Esophagus squamous epithelium (tissue), 5 donors: ENCODE measurements at regions not wholly inside any gene's neighbourhood (a gene's known extent, or its start where the extent isn't known, plus 50 kb on each side); places are given as distances from the start of the nearest gene placed in this dataset.

ENCODE experiments used
- DNase-seq: peaks from one replicate; lab custom pipeline; 2025; lab: John Stamatoyannopoulos, UW
- H3K27ac ChIP-seq, 4 donors: fragments of 200-600 bp; sonication (generic); one replicate each; pipeline ENCODE4 v1.5.1; 2016 to 2019; ENCODE audit warnings: mild to moderate bottlenecking in 1 of 4
- H3K27me3 ChIP-seq, 4 donors: fragments of 200-600 bp; sonication (generic); 1 replicate in 3 of 4; 2 replicates in 1 of 4; pipeline versions ENCODE4 v1.5.1 to v1.6.0; 2017 to 2021; ENCODE audit warnings: antibody characterized with exemption in 1 of 4
- H3K36me3 ChIP-seq, 3 donors: fragments of 200-600 bp; sonication (generic); one replicate each; pipeline ENCODE4 v1.5.1; 2016 to 2019
- H3K4me1 ChIP-seq, 3 donors: fragments of 200-600 bp; sonication (generic); one replicate each; pipeline ENCODE4 v1.5.1; 2017 to 2019
- H3K4me3 ChIP-seq, 4 donors: fragments of 200-600 bp; sonication (generic); 1 replicate in 3 of 4; 2 replicates in 1 of 4; pipeline ENCODE4 v1.5.1; 2016 to 2019; ENCODE audit warnings: mild to moderate bottlenecking in 2 of 4, moderate library complexity in 1 of 4
- H3K9me3 ChIP-seq, 3 donors: fragments of 200-600 bp; sonication (generic); one replicate each; pipeline ENCODE4 v1.5.1; 2016 to 2019
- CTCF ChIP-seq, 6 experiments: fragments of 450-650 bp in 4 of 6; fragments of 200-600 bp in 2 of 6; sonication (generic) in 2 of 6; IDR thresholded peaks; one replicate each; pipeline ENCODE4 v1.5.1; 2016 to 2019; ENCODE audit warnings: antibody characterized with exemption in 6 of 6, mild to moderate bottlenecking in 4 of 6, moderate library complexity in 4 of 6
- POLR2A ChIP-seq, 4 donors: fragments of 450-650 bp; IDR thresholded peaks; one replicate each; pipeline ENCODE4 v1.6.1; 2017; ENCODE audit warnings: antibody characterized with exemption in 4 of 4, mild to moderate bottlenecking in 4 of 4, moderate library complexity in 3 of 4
- WGBS, 2 donors: methylation state at CpG; one replicate each; pipeline ENCODE4 v1.1.5; 2018; 5-methylcytosine and 5-hydroxymethylcytosine counted together
- intact Hi-C: fragments of 100-400 bp; cut with DNase I; formaldehyde crosslinking; loops from one replicate; pipeline ENCODE4 v1.15.0; 2022
- donor health status: DM: yes; HTN: yes; CAD: no.

- H3K4me1 ChIP-seq, result peaks cover 18 to 36% (median 22%) of the 10 kb centered on the region in 3 donors
- 0% methylated on average over 3 of the region's 29 CpGs; no CpG with 5 or more reads in 1 of the 2 donors for whole genome bisulfite sequencing, 2 donors
- TF ChIP-seq CTCF (IDR thresholded peaks at IDR 0.05), result no peak
- TF ChIP-seq POLR2A (IDR thresholded peaks at IDR 0.05), result no peak
- H3K36me3 ChIP-seq, result no peaks in the 10 kb centered on the region
- peak overlapping the region; percentile 95 to 98 (median 97) for H3K27ac ChIP-seq
- peak overlapping the region; percentile 48 to 69 (median 64) for H3K4me3 ChIP-seq
- no peaks in the 10 kb centered on the region for H3K27me3 ChIP-seq
- intact Hi-C loops, result no loop called here
- no peak for DNase-seq
- no peaks in the 10 kb centered on the region for H3K9me3 ChIP-seq
These were observed 205.0 kb upstream of the IER5L start for GRCh38 chr9:129383019-129383560.

- Histone ChIP-seq H3K9me3 (no peaks in the 10 kb centered on the region), H3K36me3 (no peaks in the 10 kb centered on the region), H3K4me3 (peak overlapping the region in 3 of 4 donors; percentile 63 to 69 (median 64)), H3K27ac (peak overlapping the region; percentile 95 to 98 (median 97)), H3K27me3 (no peaks in the 10 kb centered on the region), H3K4me1 (peaks cover 18 to 36% (median 22%) of the 10 kb centered on the region in 3 donors)
- DNase-seq, result no peak
- intact Hi-C loops, result no loop called here
- TF ChIP-seq CTCF (IDR thresholded peaks at IDR 0.05), result no peak
- TF ChIP-seq POLR2A (IDR thresholded peaks at IDR 0.05), result no peak
- 0 to 64% methylated on average over 2 to 5 of the region's 5 CpGs for WGBS, 2 donors
These were observed 204.4 kb upstream of the IER5L start for GRCh38 chr9:129382281-129383018.

- H3K27me3 ChIP-seq, result no peaks in the 10 kb centered on the region
- H3K36me3 ChIP-seq, result no peaks in the 10 kb centered on the region
- H3K27ac ChIP-seq, result no peak overlapping the region
- H3K9me3 ChIP-seq, result no peaks in the 10 kb centered on the region
- no peak overlapping the region for H3K4me3 ChIP-seq
- peaks cover 18 to 36% (median 22%) of the 10 kb centered on the region in 3 donors for H3K4me1 ChIP-seq
- WGBS, 2 donors, result 83 to 93% methylated on average over 7 to 10 of the region's 12 CpGs
- no peak for DNase-seq
- TF ChIP-seq CTCF (IDR thresholded peaks at IDR 0.05), result no peak
- TF ChIP-seq POLR2A (IDR thresholded peaks at IDR 0.05), result no peak
- intact Hi-C loops, result no loop called here
These were observed 203.5 kb upstream of the IER5L start for GRCh38 chr9:129381481-129381957.

GRCh38 chr9:129380961-129381401 lies 202.9 kb upstream of the IER5L start:
- TF ChIP-seq CTCF (IDR thresholded peaks at IDR 0.05) (no peak), POLR2A (IDR thresholded peaks at IDR 0.05) (no peak)
- Histone ChIP-seq H3K4me1 (peaks cover 18 to 36% (median 22%) of the 10 kb centered on the region in 3 donors), H3K4me3 (no peak overlapping the region), H3K9me3 (no peaks in the 10 kb centered on the region), H3K36me3 (no peaks in the 10 kb centered on the region), H3K27ac (no peak overlapping the region), H3K27me3 (no peaks in the 10 kb centered on the region)
- intact Hi-C loops, result no loop called here
- DNase-seq, result no peak
- WGBS, 2 donors, result 95 to 96% methylated on average over 4 to 7 of the region's 9 CpGs

GRCh38 chr9:129379886-129380285 lies 201.8 kb upstream of the IER5L start:
- no peaks in the 10 kb centered on the region for H3K9me3 ChIP-seq
- TF ChIP-seq POLR2A (IDR thresholded peaks at IDR 0.05) (no peak), CTCF (IDR thresholded peaks at IDR 0.05) (no peak)
- H3K36me3 ChIP-seq, result no peaks in the 10 kb centered on the region
- no peak overlapping the region for H3K27ac ChIP-seq
- intact Hi-C loops, result no loop called here
- 67 to 71% methylated on average over 7 to 8 of the region's 8 CpGs for WGBS, 2 donors
- no peak overlapping the region for H3K4me3 ChIP-seq
- peaks cover 18 to 36% (median 22%) of the 10 kb centered on the region in 3 donors for H3K4me1 ChIP-seq
- DNase-seq, result no peak
- no peaks in the 10 kb centered on the region for H3K27me3 ChIP-seq
